ENCODE measurements at regions not wholly inside any gene's neighbourhood (a gene's known extent, or its start where the extent isn't known, plus 50 kb on each side); places are given as distances from the start of the nearest gene placed in this dataset.

GRCh38 chr6:104301951-104302350 lies 557.8 kb downstream of the HACE1 start:
- no peak for TF ChIP-seq GATA2 (IDR thresholded peaks at IDR 0.05; ENCODE audit: low read depth, low read length)
- no peak for TF ChIP-seq GATA3 (IDR thresholded peaks at IDR 0.05; ENCODE audit: low read depth, low read length)

Data from SH-SY5Y (cell line).